ENCODE measurements at regions not wholly inside any gene's neighbourhood (a gene's known extent, or its start where the extent isn't known, plus 50 kb on each side); places are given as distances from the start of the nearest gene placed in this dataset.

GRCh38 chr1:208449951-208450350 is 205.8 kb upstream of the PLXNA2 start:
- H3K4me3 ChIP-seq = no peak overlapping the region
- H3K36me3 ChIP-seq = no peaks in the 10 kb centered on the region
- ATAC-seq = no peak
- TF ChIP-seq EP300 (IDR thresholded peaks at IDR 0.05) (no peak), CTCF (IDR thresholded peaks at IDR 0.05) (no peak), POLR2A (IDR thresholded peaks at IDR 0.05) (no peak), POLR2AphosphoS5 (IDR thresholded peaks at IDR 0.05) (no peak)
- 87 to 100% methylated on average over 1 to 7 of the region's 7 CpGs for WGBS, 2 donors (ENCODE audit: low coverage in 1 of 2)
- peaks cover 10% of the 10 kb centered on the region for H3K27me3 ChIP-seq
- no peaks in the 10 kb centered on the region for H3K4me1 ChIP-seq
- H3K9me3 ChIP-seq = no peaks in the 10 kb centered on the region
- H3K27ac ChIP-seq = no peak overlapping the region

GRCh38 chr1:208450958-208451357 is 206.8 kb upstream of the PLXNA2 start:
- peaks cover 10% of the 10 kb centered on the region for H3K27me3 ChIP-seq
- H3K4me3 ChIP-seq = no peak overlapping the region
- no peak overlapping the region for H3K27ac ChIP-seq
- TF ChIP-seq EP300 (IDR thresholded peaks at IDR 0.05) (no peak), POLR2AphosphoS5 (IDR thresholded peaks at IDR 0.05) (no peak), CTCF (IDR thresholded peaks at IDR 0.05) (no peak), POLR2A (IDR thresholded peaks at IDR 0.05) (no peak)
- H3K36me3 ChIP-seq = no peaks in the 10 kb centered on the region
- H3K9me3 ChIP-seq = no peaks in the 10 kb centered on the region
- H3K4me1 ChIP-seq = no peaks in the 10 kb centered on the region
- WGBS, 2 donors (ENCODE audit: low coverage in 1 of 2) = 25 to 56% methylated on average over 8 to 10 of the region's 10 CpGs
- no peak for ATAC-seq

- no peak for TF ChIP-seq POLR2AphosphoS5 (IDR thresholded peaks at IDR 0.05)
- no peak for TF ChIP-seq CTCF (IDR thresholded peaks at IDR 0.05)
- no peak for TF ChIP-seq POLR2A (IDR thresholded peaks at IDR 0.05)
- TF ChIP-seq EP300 (IDR thresholded peaks at IDR 0.05) = no peak
- no peaks in the 10 kb centered on the region for H3K36me3 ChIP-seq
- H3K4me3 ChIP-seq = no peak overlapping the region
- WGBS, 2 donors (ENCODE audit: low coverage in 1 of 2) = 66 to 81% methylated on average over 3 of the region's 3 CpGs
- H3K27me3 ChIP-seq = no peaks in the 10 kb centered on the region
- H3K27ac ChIP-seq = no peak overlapping the region
- H3K4me1 ChIP-seq = no peaks in the 10 kb centered on the region
- no peaks in the 10 kb centered on the region for H3K9me3 ChIP-seq
- ATAC-seq = no peak
Observed at GRCh38 chr1:208455821-208456220, 211.6 kb upstream of the PLXNA2 start.

GRCh38 chr1:208456487-208456886 is 212.3 kb upstream of the PLXNA2 start:
- no peak for ATAC-seq
- TF ChIP-seq POLR2A (IDR thresholded peaks at IDR 0.05) (no peak), EP300 (IDR thresholded peaks at IDR 0.05) (no peak), POLR2AphosphoS5 (IDR thresholded peaks at IDR 0.05) (no peak), CTCF (IDR thresholded peaks at IDR 0.05) (no peak)
- no peak overlapping the region for H3K27ac ChIP-seq
- no peak overlapping the region for H3K4me3 ChIP-seq
- no peaks in the 10 kb centered on the region for H3K36me3 ChIP-seq
- no peaks in the 10 kb centered on the region for H3K4me1 ChIP-seq
- H3K27me3 ChIP-seq = no peaks in the 10 kb centered on the region
- no peaks in the 10 kb centered on the region for H3K9me3 ChIP-seq
- 77 to 86% methylated on average over 2 of the region's 2 CpGs for WGBS, 2 donors (ENCODE audit: low coverage in 1 of 2)

- Histone ChIP-seq H3K27me3 (no peaks in the 10 kb centered on the region), H3K4me3 (no peak overlapping the region), H3K9me3 (no peaks in the 10 kb centered on the region), H3K4me1 (no peaks in the 10 kb centered on the region), H3K36me3 (no peaks in the 10 kb centered on the region), H3K27ac (no peak overlapping the region)
- no peak for TF ChIP-seq EP300 (IDR thresholded peaks at IDR 0.05)
- 71 to 77% methylated on average over 1 to 3 of the region's 3 CpGs for WGBS, 2 donors (ENCODE audit: low coverage in 1 of 2)
- no peak for ATAC-seq
Observed at GRCh38 chr1:208460823-208461222, 216.6 kb upstream of the PLXNA2 start.
